Aorta (tissue), 5 donors: ENCODE measurements at regions not wholly inside any gene's neighbourhood (a gene's known extent, or its start where the extent isn't known, plus 50 kb on each side); places are given as distances from the start of the nearest gene placed in this dataset.
"Not testable (repeated sequence)": the region's sequence is repeated elsewhere in the genome, so short reads cannot be mapped to it uniquely, and the experiment has no call there.

Experiments
- ATAC-seq: fragments of 200-7000 bp; cut with Tn5 transposase; one replicate; pipeline ENCODE4 v1.9.1; 2022; ENCODE audit warnings: moderate library complexity; ENCODE audit not compliant: low FRiP score
- DNase-seq, 2 donors: peaks; one replicate each; pipeline ENCODE4 v3.0.0-alpha.2; 2020
- H3K27ac ChIP-seq, 2 donors: one replicate each; pipeline ENCODE4 v1.5.1; 2013; ENCODE audit warnings: low read length in 2 of 2, mild to moderate bottlenecking in 2 of 2, moderate library complexity in 2 of 2, control low read depth in 1 of 2, inconsistent platforms in 1 of 2, low read depth in 1 of 2
- H3K27me3 ChIP-seq, 2 donors: one replicate each; pipeline ENCODE4 v1.6.1; 2013; ENCODE audit warnings: control low read depth in 1 of 2, low read length in 1 of 2, mild to moderate bottlenecking in 1 of 2, moderate library complexity in 1 of 2; ENCODE audit not compliant: insufficient read depth in 2 of 2, control insufficient read depth in 1 of 2
- H3K36me3 ChIP-seq, 2 donors: one replicate each; pipeline ENCODE4 v1.6.1; 2013; ENCODE audit warnings: control low read depth in 1 of 2, low read length in 1 of 2, mild to moderate bottlenecking in 1 of 2; ENCODE audit not compliant: insufficient read depth in 2 of 2, control insufficient read depth in 1 of 2
- H3K4me1 ChIP-seq, 2 donors: one replicate each; pipeline ENCODE4 v1.6.1; 2013; ENCODE audit warnings: low read length in 2 of 2, control low read depth in 1 of 2, mild to moderate bottlenecking in 1 of 2, moderate library complexity in 1 of 2; ENCODE audit not compliant: insufficient read depth in 2 of 2, control insufficient read depth in 1 of 2
- H3K4me3 ChIP-seq, 2 donors: one replicate each; pipeline ENCODE4 v1.5.1; 2013; ENCODE audit warnings: low read length in 2 of 2, control low read depth in 1 of 2, mild to moderate bottlenecking in 1 of 2
- H3K9me3 ChIP-seq: one replicate; pipeline ENCODE4 v1.6.1; 2013; ENCODE audit warnings: mild to moderate bottlenecking, low read length; ENCODE audit not compliant: control insufficient read depth
- WGBS, 2 donors: extraction: QIAGEN DNeasy Blood & Tissue Kit; methylation state at CpG; one replicate each; pipeline ENCODE4 v1.1.7; 2013; 5-methylcytosine and 5-hydroxymethylcytosine counted together
- intact Hi-C, 2 donors: fragments of 100-400 bp; cut with DNase I; formaldehyde crosslinking; loops; one replicate each; pipeline versions ENCODE4 v1.14.2 to v1.15.0; 2022
- donor health status: healthy with polysubstance abuse.
- donor health status: Bipolar disorder and iron deficiency.
- donor health status: DM: no; HTN: no; CAD: no.
- donor health status: DM: no; HTN: no; CAD: no.
- donor health status: DM: yes; HTN: yes; CAD: no.

DNA sequence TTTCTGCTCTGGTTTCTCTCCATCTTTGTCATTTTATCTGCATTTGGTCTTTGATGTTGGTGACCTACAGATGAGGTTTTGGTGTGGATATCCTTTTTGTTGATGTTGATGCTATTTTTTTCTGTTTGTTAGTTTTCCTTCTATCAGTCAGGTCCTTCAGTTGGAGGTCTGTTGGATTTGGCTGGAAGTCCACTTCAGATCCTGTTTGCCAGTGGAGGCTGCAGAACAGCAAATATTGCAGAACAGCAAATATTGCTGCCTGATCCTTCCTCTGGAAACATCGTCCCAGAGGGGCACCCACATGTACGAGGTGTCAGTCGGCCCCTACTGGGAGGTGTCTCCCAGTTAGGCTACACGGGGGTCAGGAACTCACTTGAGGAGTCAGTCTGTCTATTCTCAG is 265.4 kb upstream of the SYNCRIP start:
- WGBS, 2 donors = 86 to 92% methylated on average over 4 of the region's 4 CpGs
- intact Hi-C loops, H3K4me3 ChIP-seq, H3K9me3 ChIP-seq, H3K36me3 ChIP-seq, H3K27ac ChIP-seq, H3K27me3 ChIP-seq, H3K4me1 ChIP-seq, ATAC-seq, DNase-seq: not testable (repeated sequence)

DNA sequence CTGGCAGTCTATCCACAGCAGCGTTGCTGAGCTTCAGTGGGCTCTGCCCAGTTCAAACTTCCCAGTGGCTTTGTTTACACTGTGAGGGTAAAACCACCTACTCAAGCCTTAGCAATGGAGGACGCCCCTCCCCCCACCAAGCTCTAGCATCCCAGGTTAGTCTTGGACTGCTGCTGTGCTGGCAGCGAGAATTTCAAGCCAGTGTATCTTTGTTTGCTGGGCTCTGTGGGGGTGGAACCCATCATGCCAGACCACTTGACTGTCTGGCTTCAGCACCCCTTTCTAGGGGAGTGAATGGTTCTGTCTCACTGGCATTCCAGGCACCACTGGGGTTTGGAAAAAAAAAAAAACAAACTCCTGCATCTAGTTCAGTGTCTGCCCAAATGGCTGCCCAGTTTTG is 249.7 kb upstream of the SYNCRIP start:
- intact Hi-C loops = no loop called here
- Histone ChIP-seq H3K4me3 (no peak overlapping the region), H3K4me1 (no peaks in the 10 kb centered on the region), H3K27ac (no peak overlapping the region), H3K27me3 (no peaks in the 10 kb centered on the region), H3K36me3 (no peaks in the 10 kb centered on the region), H3K9me3 (peaks cover 2% of the 10 kb centered on the region)
- DNase-seq (no peak), ATAC-seq (no peak)
- WGBS, 2 donors = 46 to 56% methylated on average over 3 of the region's 3 CpGs

DNA sequence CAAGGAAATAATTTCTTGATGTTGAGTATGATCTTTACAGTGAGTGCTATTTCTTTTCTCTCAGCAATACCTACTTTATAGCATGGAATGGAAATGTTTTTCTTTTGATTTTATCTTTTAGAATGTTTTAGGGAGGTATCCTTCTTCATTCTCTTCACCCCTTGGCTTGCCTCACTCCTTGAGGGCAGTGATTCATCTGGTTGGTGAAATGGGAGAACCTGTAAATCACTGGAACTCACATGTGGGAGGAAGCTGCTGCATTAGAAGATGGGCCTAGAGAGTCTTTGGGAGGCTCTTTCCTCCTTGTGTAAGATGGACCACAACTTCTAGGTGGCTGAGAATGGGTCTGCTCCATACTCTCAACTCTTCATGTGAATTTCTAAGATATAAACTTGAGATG is 244.8 kb upstream of the SYNCRIP start:
- no peak for ATAC-seq
- no peak overlapping the region for H3K4me3 ChIP-seq
- H3K36me3 ChIP-seq = no peaks in the 10 kb centered on the region
- no peak for DNase-seq
- no peak overlapping the region for H3K27ac ChIP-seq
- no peaks in the 10 kb centered on the region for H3K4me1 ChIP-seq
- intact Hi-C loops = no loop called here
- H3K27me3 ChIP-seq = no peaks in the 10 kb centered on the region
- H3K9me3 ChIP-seq = no peaks in the 10 kb centered on the region

DNA sequence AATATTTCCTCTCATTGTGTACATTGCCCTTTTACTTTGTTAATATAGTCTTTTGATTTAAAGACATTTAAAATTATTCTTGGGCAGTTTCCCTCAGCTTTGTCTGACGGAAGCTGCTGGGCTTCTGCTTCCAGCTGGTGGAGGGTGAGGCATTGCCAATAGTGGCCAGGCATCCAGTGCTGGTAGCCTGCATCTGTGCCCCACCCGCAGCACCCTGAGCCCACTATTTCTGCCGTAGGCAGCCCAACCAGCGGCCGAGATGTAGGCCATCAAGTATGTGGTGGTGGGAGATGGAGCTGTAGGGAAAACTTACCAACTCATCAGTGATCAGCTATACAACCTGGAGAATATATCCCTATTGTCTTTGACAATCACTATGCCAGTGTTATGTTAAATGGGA is 226.0 kb upstream of the SYNCRIP start:
- DNase-seq (no peak), ATAC-seq (no peak)
- H3K9me3 ChIP-seq = no peaks in the 10 kb centered on the region
- H3K27me3 ChIP-seq = no peaks in the 10 kb centered on the region
- no peak overlapping the region for H3K27ac ChIP-seq
- H3K36me3 ChIP-seq = no peaks in the 10 kb centered on the region
- H3K4me3 ChIP-seq = no peak overlapping the region
- H3K4me1 ChIP-seq = peaks cover 0 to 4% of the 10 kb centered on the region in 2 donors
- intact Hi-C loops = loop anchor here in 1 of 2 donors (10.0 kb wide), 1 partner anchor 104 kb away; no protein-coding TSS in a partner anchor
- 82 to 86% methylated on average over 5 of the region's 5 CpGs for WGBS, 2 donors

DNA sequence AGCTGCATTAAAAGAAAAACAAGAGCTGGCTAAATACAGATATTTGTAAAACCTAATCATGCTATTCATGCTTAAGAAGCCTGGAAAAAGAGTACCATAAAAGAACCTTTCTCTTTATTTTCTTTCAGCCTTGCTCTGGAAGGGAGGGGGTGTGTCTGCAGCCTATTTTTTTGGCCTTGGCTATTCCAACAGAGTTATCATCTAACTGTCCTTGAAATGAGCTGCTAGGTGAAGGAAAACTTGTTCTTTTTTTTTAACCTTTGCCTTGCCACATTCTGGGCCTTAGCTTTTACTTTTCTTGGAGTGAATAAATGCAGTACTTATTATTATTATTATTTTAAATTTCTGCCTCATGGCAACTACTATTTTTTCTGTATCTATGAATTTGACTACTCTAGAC is 224.9 kb upstream of the SYNCRIP start:
- Histone ChIP-seq H3K9me3 (no peaks in the 10 kb centered on the region), H3K27ac (peak overlapping the region in 1 of 2 donors; percentile 35), H3K4me1 (peaks cover 0 to 4% of the 10 kb centered on the region in 2 donors), H3K4me3 (no peak overlapping the region), H3K27me3 (no peaks in the 10 kb centered on the region), H3K36me3 (no peaks in the 10 kb centered on the region)
- no peak for ATAC-seq
- DNase-seq = no peak
- intact Hi-C loops = loop anchor here in 1 of 2 donors (10.0 kb wide), 1 partner anchor 103 kb away; no protein-coding TSS in a partner anchor

DNA sequence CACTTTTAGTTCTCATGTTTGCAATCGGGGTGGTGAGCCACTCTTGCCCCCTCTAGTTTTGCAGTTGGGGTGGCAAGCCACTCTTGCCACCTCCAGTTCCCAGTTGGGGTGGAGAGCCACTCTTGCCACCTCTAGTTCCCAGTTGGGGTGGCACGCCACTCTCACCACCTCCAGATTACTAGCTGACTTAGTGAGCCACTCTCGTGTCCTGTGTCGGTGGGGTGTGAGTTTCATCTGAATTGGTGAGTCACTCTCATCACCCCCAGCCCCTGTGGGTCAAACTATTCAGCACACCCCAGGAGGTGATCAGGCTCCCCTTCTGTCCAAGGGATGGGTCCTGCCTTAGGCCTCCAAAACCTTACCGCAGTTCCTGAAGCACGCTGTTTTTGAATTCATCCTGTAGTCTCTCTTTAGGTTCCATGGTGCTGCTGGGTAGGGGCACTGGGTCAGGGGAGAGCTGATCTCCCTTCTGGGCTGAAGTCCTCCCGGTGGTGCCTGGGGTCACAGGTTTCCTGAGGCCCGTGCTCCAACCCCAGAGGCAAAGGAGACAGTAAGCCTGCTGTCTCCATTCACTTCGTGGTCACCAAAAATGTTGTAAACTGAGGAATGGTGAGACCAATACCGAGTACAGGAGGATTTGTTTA is 224.2 kb upstream of the SYNCRIP start:
- intact Hi-C loops = loop anchor here in 1 of 2 donors (10.0 kb wide), 1 partner anchor 102 kb away; no protein-coding TSS in a partner anchor
- peak; percentile 29 for ATAC-seq

DNA sequence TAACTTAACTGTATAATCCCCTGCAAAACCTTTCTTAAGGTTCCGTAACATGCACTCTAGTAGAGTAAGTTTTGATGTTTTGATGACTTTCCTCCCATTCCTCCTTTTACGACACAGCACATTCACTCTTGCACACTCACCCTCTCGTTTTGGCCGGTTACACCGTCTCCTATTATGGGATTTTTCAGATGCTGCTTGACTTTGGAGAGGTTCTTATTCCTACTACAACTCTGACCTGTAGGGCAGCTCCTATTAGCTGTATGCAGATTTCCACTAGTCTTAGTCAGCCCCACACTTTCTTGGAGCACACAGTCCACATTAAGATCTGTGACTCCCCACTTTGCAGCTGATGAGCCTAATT is 223.7 kb upstream of the SYNCRIP start:
- ATAC-seq (peak; percentile 71), DNase-seq (no peak)
- Histone ChIP-seq H3K4me3 (peak overlapping the region; percentile 8 to 20), H3K27ac (peak overlapping the region; percentile 50 to 69), H3K36me3 (no peaks in the 10 kb centered on the region), H3K9me3 (no peaks in the 10 kb centered on the region), H3K27me3 (no peaks in the 10 kb centered on the region), H3K4me1 (peaks cover 0 to 4% of the 10 kb centered on the region in 2 donors)
- 2 to 6% methylated on average over 5 of the region's 5 CpGs for WGBS, 2 donors
- intact Hi-C loops = loop anchor here in 1 of 2 donors (10.0 kb wide), 1 partner anchor 102 kb away; no protein-coding TSS in a partner anchor

More for the DNA sequence above, 224.2 kb upstream of the SYNCRIP start:
- Histone ChIP-seq H3K36me3 (no peaks in the 10 kb centered on the region), H3K4me3 (no peak overlapping the region), H3K9me3 (no peaks in the 10 kb centered on the region), H3K27ac (peak overlapping the region; percentile 50 to 69), H3K4me1 (peaks cover 0 to 4% of the 10 kb centered on the region in 2 donors), H3K27me3 (no peaks in the 10 kb centered on the region)
- DNase-seq = no peak
- WGBS, 2 donors = 75 to 77% methylated on average over 10 of the region's 10 CpGs

DNA sequence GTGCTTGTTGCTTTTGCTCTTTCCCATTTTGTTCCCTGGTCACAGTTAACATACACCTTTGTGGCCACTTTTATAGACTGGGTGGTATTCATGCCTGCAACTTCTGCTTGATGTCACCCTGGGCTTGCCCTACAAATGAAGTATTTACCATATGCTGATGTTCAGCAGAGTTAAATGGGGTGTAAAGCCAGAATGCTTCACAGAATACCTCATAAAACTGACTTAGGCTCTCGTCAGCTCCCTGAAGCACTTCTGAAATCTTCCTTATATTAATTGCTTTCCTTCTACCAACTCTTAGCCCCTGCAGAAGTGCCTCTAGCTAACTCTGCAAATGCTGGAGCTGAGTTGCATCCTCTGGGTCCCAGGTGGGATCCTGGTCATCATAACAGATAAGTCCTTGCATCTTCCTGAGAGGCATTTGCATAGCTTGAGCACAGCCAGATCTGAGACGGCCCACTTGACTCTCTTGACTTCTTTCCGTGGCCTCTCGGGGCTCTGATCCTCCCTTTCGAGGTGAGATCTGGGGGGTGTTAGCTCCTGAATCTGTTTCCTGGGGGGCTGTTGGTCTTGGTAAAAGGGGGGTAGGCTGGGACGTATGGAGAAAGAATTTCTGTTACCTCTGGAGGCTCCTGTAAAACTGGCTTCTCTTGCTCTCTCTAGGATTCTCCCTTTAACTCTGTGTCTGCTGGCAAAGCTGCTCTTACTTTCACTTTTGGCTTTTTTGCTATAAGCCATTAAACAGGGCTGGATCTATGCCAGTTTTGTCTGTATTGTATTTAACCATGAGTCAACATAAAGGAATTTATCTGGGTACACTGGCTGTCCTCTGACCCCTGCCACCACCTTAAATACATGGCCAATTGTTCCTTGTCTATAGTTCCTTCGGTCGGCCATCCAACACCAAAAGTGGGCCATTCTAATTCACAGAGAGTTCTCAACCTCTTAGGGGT is 223.0 kb upstream of the SYNCRIP start:
- H3K36me3 ChIP-seq = no peaks in the 10 kb centered on the region
- peaks cover 0 to 4% of the 10 kb centered on the region in 2 donors for H3K4me1 ChIP-seq
- ATAC-seq (peak; percentile 50), DNase-seq (no peak)
- peak overlapping the region; percentile 8 to 20 for H3K4me3 ChIP-seq
- intact Hi-C loops = loop anchor here in 1 of 2 donors (10.0 kb wide), 1 partner anchor 101 kb away; no protein-coding TSS in a partner anchor
- no peaks in the 10 kb centered on the region for H3K9me3 ChIP-seq
- H3K27me3 ChIP-seq = no peaks in the 10 kb centered on the region
- peak overlapping the region; percentile 69 to 85 for H3K27ac ChIP-seq
- 1 to 4% methylated on average over 8 of the region's 8 CpGs for WGBS, 2 donors
